Liver (tissue), 8 donors: ENCODE measurements at regions not wholly inside any gene's neighbourhood (a gene's known extent, or its start where the extent isn't known, plus 50 kb on each side); places are given as distances from the start of the nearest gene placed in this dataset.

ENCODE experiments used
- DNase-seq: peaks from one replicate; pipeline ENCODE4 v3.0.0-alpha.2; 2017; ENCODE audit warnings: low spot score
- H3K27ac ChIP-seq, 2 donors: one replicate each; pipeline ENCODE4 v1.7.0; 2013; ENCODE audit warnings: inconsistent platforms in 2 of 2, low read length in 2 of 2, control low read depth in 1 of 2, low read depth in 1 of 2, mild to moderate bottlenecking in 1 of 2
- H3K27me3 ChIP-seq, 4 donors: one replicate each; pipeline versions ENCODE4 v1.6.1 to v1.7.0; 2013; ENCODE audit warnings: low read length in 3 of 4, inconsistent platforms in 1 of 4, mild to moderate bottlenecking in 1 of 4, moderate library complexity in 1 of 4; ENCODE audit not compliant: control insufficient read depth in 4 of 4, insufficient read depth in 4 of 4
- H3K36me3 ChIP-seq, 4 donors: one replicate each; pipeline versions ENCODE4 v1.6.1 to v1.7.0; 2013; ENCODE audit warnings: low read length in 3 of 4, mild to moderate bottlenecking in 3 of 4, low read depth in 1 of 4, moderate library complexity in 1 of 4; ENCODE audit not compliant: control insufficient read depth in 4 of 4, insufficient read depth in 3 of 4
- H3K4me1 ChIP-seq, 4 donors: one replicate each; pipeline versions ENCODE4 v1.6.1 to v1.7.0; 2013; ENCODE audit warnings: low read length in 3 of 4, mild to moderate bottlenecking in 3 of 4, moderate library complexity in 1 of 4; ENCODE audit not compliant: control insufficient read depth in 4 of 4, insufficient read depth in 4 of 4
- H3K4me3 ChIP-seq, 3 donors: one replicate each; pipeline versions ENCODE4 v1.6.1 to v1.7.0; 2013; ENCODE audit warnings: low read length in 3 of 3, control low read depth in 1 of 3, low read depth in 1 of 3, mild to moderate bottlenecking in 1 of 3
- H3K9ac ChIP-seq, 2 donors: one replicate each; pipeline ENCODE4 v1.7.0; 2013; ENCODE audit warnings: low read length in 2 of 2, mild to moderate bottlenecking in 2 of 2, moderate library complexity in 2 of 2, control low read depth in 1 of 2, low read depth in 1 of 2
- H3K9me3 ChIP-seq, 4 donors: one replicate each; pipeline versions ENCODE4 v1.6.1 to v1.7.0; 2013; ENCODE audit warnings: low read length in 3 of 4; ENCODE audit not compliant: control insufficient read depth in 4 of 4
- CTCF ChIP-seq: fragments of 150-350 bp; IDR thresholded peaks from 2 replicates; pipeline ENCODE4 v1.5.1; 2017; ENCODE audit warnings: improper control_type of control experiment, low read depth, low read length; ENCODE audit not compliant: missing input control
- EGR1 ChIP-seq, 2 donors: IDR thresholded peaks; 2 replicates each; pipeline ENCODE4 v1.6.1; 2016 to 2018; ENCODE audit warnings: antibody characterized with exemption in 2 of 2, low read depth in 2 of 2
- FOXA1 ChIP-seq: IDR thresholded peaks from 2 replicates; pipeline ENCODE4 v1.6.1; 2016; ENCODE audit warnings: antibody characterized with exemption
- FOXA2 ChIP-seq: IDR thresholded peaks from 2 replicates; pipeline ENCODE4 v1.6.1; 2016; ENCODE audit warnings: antibody characterized with exemption
- GABPA ChIP-seq, 2 donors: IDR thresholded peaks in 1 of 2; conservative IDR thresholded peaks in 1 of 2; 2 replicates each; pipeline ENCODE4 v1.6.1; 2016; ENCODE audit warnings: antibody characterized with exemption in 2 of 2, mild to moderate bottlenecking in 1 of 2, moderate library complexity in 1 of 2
- HNF4A ChIP-seq, 2 donors: conservative IDR thresholded peaks; 2 replicates each; pipeline ENCODE4 v1.6.1; 2016; ENCODE audit warnings: antibody characterized with exemption in 2 of 2, mild to moderate bottlenecking in 2 of 2
- HNF4G ChIP-seq: IDR thresholded peaks from 2 replicates; pipeline ENCODE4 v1.6.1; 2016; ENCODE audit warnings: antibody characterized with exemption
- JUND ChIP-seq, 2 donors: IDR thresholded peaks; 2 replicates each; pipeline ENCODE4 v1.6.1; 2016; ENCODE audit warnings: antibody characterized with exemption in 2 of 2
- MAX ChIP-seq: IDR thresholded peaks from 2 replicates; pipeline ENCODE4 v1.6.1; 2016; ENCODE audit warnings: antibody characterized with exemption
- NR2F2 ChIP-seq: IDR thresholded peaks from 2 replicates; pipeline ENCODE4 v1.6.1; 2016; ENCODE audit warnings: antibody characterized with exemption
- RAD21 ChIP-seq, 2 donors: IDR thresholded peaks; 2 replicates each; pipeline ENCODE4 v1.6.1; 2016; ENCODE audit warnings: antibody characterized with exemption in 2 of 2, mild to moderate bottlenecking in 2 of 2
- RXRA ChIP-seq, 2 donors: IDR thresholded peaks; 2 replicates each; pipeline ENCODE4 v1.6.1; 2017 to 2018; ENCODE audit warnings: antibody characterized with exemption in 2 of 2, mild to moderate bottlenecking in 1 of 2
- SP1 ChIP-seq: IDR thresholded peaks from 2 replicates; pipeline ENCODE4 v1.6.1; 2018; ENCODE audit warnings: antibody characterized with exemption, mild to moderate bottlenecking
- TAF1 ChIP-seq: conservative IDR thresholded peaks from 2 replicates; pipeline ENCODE4 v1.6.1; 2016; ENCODE audit warnings: antibody characterized with exemption, mild to moderate bottlenecking
- WGBS: extraction: QIAGEN DNeasy Blood & Tissue Kit; methylation state at CpG from one replicate; pipeline ENCODE4 v1.1.7; 2013; 5-methylcytosine and 5-hydroxymethylcytosine counted together
- TF ChIP-seq, protein P1 (sequence below): IDR thresholded peaks from 2 replicates; pipeline ENCODE4 v1.6.1; 2016; ENCODE audit warnings: antibody characterized with exemption, mild to moderate bottlenecking
- TF ChIP-seq, protein P2 (sequence below): IDR thresholded peaks from 2 replicates; pipeline ENCODE4 v1.6.1; 2016; ENCODE audit warnings: antibody characterized with exemption
- TF ChIP-seq, protein P3 (sequence below): IDR thresholded peaks from 2 replicates; pipeline ENCODE4 v1.6.1; 2016; ENCODE audit warnings: antibody characterized with exemption
- donor health status: healthy.
- donor health status: healthy.
- donor health status: healthy.
- donor health status: healthy.
- donor health status: healthy.

- Histone ChIP-seq H3K4me1 (no peaks in the 10 kb centered on the region), H3K27me3 (peaks cover 0 to 2% (median 0%) of the 10 kb centered on the region in 4 donors), H3K27ac (no peak overlapping the region), H3K36me3 (no peaks in the 10 kb centered on the region), H3K9me3 (peaks cover 0 to 6% (median 0%) of the 10 kb centered on the region in 4 donors), H3K4me3 (no peak overlapping the region), H3K9ac (no peak overlapping the region)
- 66% methylated on average over 14 of the region's 14 CpGs for WGBS
- no peak for DNase-seq
- TF ChIP-seq TAF1 (no peak), FOXA1 (no peak), GABPA (IDR thresholded peaks at IDR 0.05 in 1 of 2, conservative IDR thresholded peaks at IDR 0.05 in 1 of 2) (no peak), RXRA (IDR thresholded peaks at IDR 0.05) (no peak), MAX (no peak), HNF4A (conservative IDR thresholded peaks at IDR 0.05) (no peak), RAD21 (IDR thresholded peaks at IDR 0.05) (no peak), SP1 (no peak), FOXA2 (no peak), EGR1 (IDR thresholded peaks at IDR 0.05; ENCODE audit: low read depth in 2 of 2) (no peak), JUND (IDR thresholded peaks at IDR 0.05) (no peak), CTCF (no peak), HNF4G (no peak), NR2F2 (no peak)
- TF ChIP-seq, protein P1, sequence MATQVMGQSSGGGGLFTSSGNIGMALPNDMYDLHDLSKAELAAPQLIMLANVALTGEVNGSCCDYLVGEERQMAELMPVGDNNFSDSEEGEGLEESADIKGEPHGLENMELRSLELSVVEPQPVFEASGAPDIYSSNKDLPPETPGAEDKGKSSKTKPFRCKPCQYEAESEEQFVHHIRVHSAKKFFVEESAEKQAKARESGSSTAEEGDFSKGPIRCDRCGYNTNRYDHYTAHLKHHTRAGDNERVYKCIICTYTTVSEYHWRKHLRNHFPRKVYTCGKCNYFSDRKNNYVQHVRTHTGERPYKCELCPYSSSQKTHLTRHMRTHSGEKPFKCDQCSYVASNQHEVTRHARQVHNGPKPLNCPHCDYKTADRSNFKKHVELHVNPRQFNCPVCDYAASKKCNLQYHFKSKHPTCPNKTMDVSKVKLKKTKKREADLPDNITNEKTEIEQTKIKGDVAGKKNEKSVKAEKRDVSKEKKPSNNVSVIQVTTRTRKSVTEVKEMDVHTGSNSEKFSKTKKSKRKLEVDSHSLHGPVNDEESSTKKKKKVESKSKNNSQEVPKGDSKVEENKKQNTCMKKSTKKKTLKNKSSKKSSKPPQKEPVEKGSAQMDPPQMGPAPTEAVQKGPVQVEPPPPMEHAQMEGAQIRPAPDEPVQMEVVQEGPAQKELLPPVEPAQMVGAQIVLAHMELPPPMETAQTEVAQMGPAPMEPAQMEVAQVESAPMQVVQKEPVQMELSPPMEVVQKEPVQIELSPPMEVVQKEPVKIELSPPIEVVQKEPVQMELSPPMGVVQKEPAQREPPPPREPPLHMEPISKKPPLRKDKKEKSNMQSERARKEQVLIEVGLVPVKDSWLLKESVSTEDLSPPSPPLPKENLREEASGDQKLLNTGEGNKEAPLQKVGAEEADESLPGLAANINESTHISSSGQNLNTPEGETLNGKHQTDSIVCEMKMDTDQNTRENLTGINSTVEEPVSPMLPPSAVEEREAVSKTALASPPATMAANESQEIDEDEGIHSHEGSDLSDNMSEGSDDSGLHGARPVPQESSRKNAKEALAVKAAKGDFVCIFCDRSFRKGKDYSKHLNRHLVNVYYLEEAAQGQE, result no peak
- TF ChIP-seq, protein P2, sequence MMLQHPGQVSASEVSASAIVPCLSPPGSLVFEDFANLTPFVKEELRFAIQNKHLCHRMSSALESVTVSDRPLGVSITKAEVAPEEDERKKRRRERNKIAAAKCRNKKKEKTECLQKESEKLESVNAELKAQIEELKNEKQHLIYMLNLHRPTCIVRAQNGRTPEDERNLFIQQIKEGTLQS, result no peak
- TF ChIP-seq, protein P3, sequence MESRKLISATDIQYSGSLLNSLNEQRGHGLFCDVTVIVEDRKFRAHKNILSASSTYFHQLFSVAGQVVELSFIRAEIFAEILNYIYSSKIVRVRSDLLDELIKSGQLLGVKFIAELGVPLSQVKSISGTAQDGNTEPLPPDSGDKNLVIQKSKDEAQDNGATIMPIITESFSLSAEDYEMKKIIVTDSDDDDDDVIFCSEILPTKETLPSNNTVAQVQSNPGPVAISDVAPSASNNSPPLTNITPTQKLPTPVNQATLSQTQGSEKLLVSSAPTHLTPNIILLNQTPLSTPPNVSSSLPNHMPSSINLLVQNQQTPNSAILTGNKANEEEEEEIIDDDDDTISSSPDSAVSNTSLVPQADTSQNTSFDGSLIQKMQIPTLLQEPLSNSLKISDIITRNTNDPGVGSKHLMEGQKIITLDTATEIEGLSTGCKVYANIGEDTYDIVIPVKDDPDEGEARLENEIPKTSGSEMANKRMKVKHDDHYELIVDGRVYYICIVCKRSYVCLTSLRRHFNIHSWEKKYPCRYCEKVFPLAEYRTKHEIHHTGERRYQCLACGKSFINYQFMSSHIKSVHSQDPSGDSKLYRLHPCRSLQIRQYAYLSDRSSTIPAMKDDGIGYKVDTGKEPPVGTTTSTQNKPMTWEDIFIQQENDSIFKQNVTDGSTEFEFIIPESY, result no peak
These were observed 717.8 kb downstream of the KCNJ18 start for GRCh38 chr17:22410136-22410535.
